Lower leg skin (tissue), 3 donors: ENCODE measurements at regions not wholly inside any gene's neighbourhood (a gene's known extent, or its start where the extent isn't known, plus 50 kb on each side); places are given as distances from the start of the nearest gene placed in this dataset.

Experiments
- CTCF ChIP-seq, 3 donors: fragments of 450-650 bp; IDR thresholded peaks; one replicate each; pipeline ENCODE4 v1.5.1; 2016; ENCODE audit warnings: antibody characterized with exemption in 3 of 3, mild to moderate bottlenecking in 3 of 3, moderate library complexity in 2 of 3
- POLR2A ChIP-seq, 2 donors: fragments of 450-650 bp; IDR thresholded peaks; one replicate each; pipeline ENCODE4 v1.6.1; 2016 to 2017; ENCODE audit warnings: antibody characterized with exemption in 2 of 2, mild to moderate bottlenecking in 1 of 2, moderate library complexity in 1 of 2

- TF ChIP-seq CTCF (IDR thresholded peaks at IDR 0.05), result no peak
- TF ChIP-seq POLR2A (IDR thresholded peaks at IDR 0.05), result no peak
These were observed 225.7 kb upstream of the TENT5A start for GRCh38 chr6:81978230-81978629.
